ENCODE measurements at regions not wholly inside any gene's neighbourhood (a gene's known extent, or its start where the extent isn't known, plus 50 kb on each side); places are given as distances from the start of the nearest gene placed in this dataset.

- in situ Hi-C loops (cut with HindIII; ENCODE audit: low sequenced_read_pairs): loop anchor here (5.0 kb wide), 1 partner anchor 39 kb away; no protein-coding TSS in a partner anchor
Measured at GRCh38 chr18:79608535-79608934, 71.1 kb upstream of the CTDP1 start.

GRCh38 chr18:79608999-79609461 lies 70.6 kb upstream of the CTDP1 start:
- in situ Hi-C loops (cut with HindIII; ENCODE audit: low sequenced_read_pairs): loop anchor here (5.0 kb wide), 1 partner anchor 38 kb away; no protein-coding TSS in a partner anchor

GRCh38 chr18:79609841-79610281 lies 69.7 kb upstream of the CTDP1 start:
- in situ Hi-C loops (cut with HindIII; ENCODE audit: low sequenced_read_pairs): loop anchor here (5.0 kb wide), 1 partner anchor 37 kb away; no protein-coding TSS in a partner anchor

GRCh38 chr18:79610461-79611039 lies 69.1 kb upstream of the CTDP1 start:
- in situ Hi-C loops (cut with HindIII; ENCODE audit: low sequenced_read_pairs): no loop called here

- in situ Hi-C loops (cut with HindIII; ENCODE audit: low sequenced_read_pairs): no loop called here
Measured at GRCh38 chr18:79611040-79611681, 68.4 kb upstream of the CTDP1 start.

GRCh38 chr18:79612291-79613108 lies 67.1 kb upstream of the CTDP1 start:
- in situ Hi-C loops (cut with HindIII; ENCODE audit: low sequenced_read_pairs): no loop called here

GRCh38 chr18:79613186-79613931 lies 66.2 kb upstream of the CTDP1 start:
- in situ Hi-C loops (cut with HindIII; ENCODE audit: low sequenced_read_pairs): no loop called here

- in situ Hi-C loops (cut with HindIII; ENCODE audit: low sequenced_read_pairs): no loop called here
Measured at GRCh38 chr18:79614211-79614955, 65.2 kb upstream of the CTDP1 start.

- in situ Hi-C loops (cut with HindIII; ENCODE audit: low sequenced_read_pairs): no loop called here
Measured at GRCh38 chr18:79615091-79615490, 64.5 kb upstream of the CTDP1 start.

- in situ Hi-C loops (cut with HindIII; ENCODE audit: low sequenced_read_pairs): no loop called here
Measured at GRCh38 chr18:79615586-79615985, 64.0 kb upstream of the CTDP1 start.

- in situ Hi-C loops (cut with HindIII; ENCODE audit: low sequenced_read_pairs): no loop called here
Measured at GRCh38 chr18:79616651-79617510, 62.7 kb upstream of the CTDP1 start.

- in situ Hi-C loops (cut with HindIII; ENCODE audit: low sequenced_read_pairs): no loop called here
Measured at GRCh38 chr18:79617511-79618500, 61.8 kb upstream of the CTDP1 start.

GRCh38 chr18:79620576-79621165 lies 58.9 kb upstream of the CTDP1 start:
- in situ Hi-C loops (cut with HindIII; ENCODE audit: low sequenced_read_pairs): no loop called here

- in situ Hi-C loops (cut with HindIII; ENCODE audit: low sequenced_read_pairs): no loop called here
Measured at GRCh38 chr18:79621501-79621900, 58.1 kb upstream of the CTDP1 start.

GRCh38 chr18:79622004-79622403 lies 57.6 kb upstream of the CTDP1 start:
- in situ Hi-C loops (cut with HindIII; ENCODE audit: low sequenced_read_pairs): no loop called here

- in situ Hi-C loops (cut with HindIII; ENCODE audit: low sequenced_read_pairs): loop anchor here (5.0 to 25.0 kb wide), 2 partner anchors 37 to 237 kb away; partner anchors contain the start of gene NFATC1
Measured at GRCh38 chr18:79624356-79625170, 55.0 kb upstream of the CTDP1 start.

Measured in endothelial cell of hepatic sinusoid (primary cell).